GM18511 (cell line): ENCODE measurements at regions not wholly inside any gene's neighbourhood (a gene's known extent, or its start where the extent isn't known, plus 50 kb on each side); places are given as distances from the start of the nearest gene placed in this dataset.

ENCODE experiments used
- ATAC-seq: cut with Tn5 transposase; IDR thresholded peaks from one replicate; pipeline ENCODE4 v1.9.1; 2021; ENCODE audit warnings: mild to moderate bottlenecking, moderate library complexity; ENCODE audit not compliant: unreplicated experiment

GRCh38 chr6:8277769-8278168, 157.6 kb downstream of the SLC35B3 start:
- no peak for ATAC-seq

- ATAC-seq = no peak
Measured at GRCh38 chr6:8276148-8276547, 159.2 kb downstream of the SLC35B3 start.

GRCh38 chr6:8275667-8276066, 159.7 kb downstream of the SLC35B3 start:
- no peak for ATAC-seq

- ATAC-seq = no peak
Measured at GRCh38 chr6:8274226-8274625, 161.1 kb downstream of the SLC35B3 start.

GRCh38 chr6:8269872-8270454, 165.4 kb downstream of the SLC35B3 start:
- ATAC-seq = no peak

GRCh38 chr6:8269094-8269493, 166.3 kb downstream of the SLC35B3 start:
- no peak for ATAC-seq

- ATAC-seq = no peak
Measured at GRCh38 chr6:8268606-8269005, 166.3 kb upstream of the EEF1E1 start.

GRCh38 chr6:8268156-8268555, 165.8 kb upstream of the EEF1E1 start:
- ATAC-seq = no peak

- ATAC-seq = no peak
Measured at GRCh38 chr6:8260610-8261009, 158.3 kb upstream of the EEF1E1 start.

- no peak for ATAC-seq
Measured at GRCh38 chr6:8246403-8246802, 144.1 kb upstream of the EEF1E1 start.

- ATAC-seq = no peak
Measured at GRCh38 chr6:8245726-8246125, 143.4 kb upstream of the EEF1E1 start.

GRCh38 chr6:8243475-8243874, 141.1 kb upstream of the EEF1E1 start:
- ATAC-seq = no peak

GRCh38 chr6:8242885-8243284, 140.5 kb upstream of the EEF1E1 start:
- ATAC-seq = no peak

GRCh38 chr6:8240301-8240700, 138.0 kb upstream of the EEF1E1 start:
- ATAC-seq = no peak

- ATAC-seq = no peak
Measured at GRCh38 chr6:8238773-8239683, 136.7 kb upstream of the EEF1E1 start.

GRCh38 chr6:8237668-8238067, 135.3 kb upstream of the EEF1E1 start:
- ATAC-seq = no peak

- ATAC-seq = no peak
Measured at GRCh38 chr6:8236956-8237355, 134.6 kb upstream of the EEF1E1 start.

- ATAC-seq = no peak
Measured at GRCh38 chr6:8234321-8234720, 132.0 kb upstream of the EEF1E1 start.

GRCh38 chr6:8231956-8232355, 129.6 kb upstream of the EEF1E1 start:
- ATAC-seq = no peak

GRCh38 chr6:8229915-8230756, 127.8 kb upstream of the EEF1E1 start:
- no peak for ATAC-seq

- no peak for ATAC-seq
Measured at GRCh38 chr6:8225113-8225512, 122.8 kb upstream of the EEF1E1 start.

- ATAC-seq = no peak
Measured at GRCh38 chr6:8223678-8224077, 121.3 kb upstream of the EEF1E1 start.
